Immature natural killer cell (primary cell): ENCODE measurements at regions not wholly inside any gene's neighbourhood (a gene's known extent, or its start where the extent isn't known, plus 50 kb on each side); places are given as distances from the start of the nearest gene placed in this dataset.

Source experiments
- DNase-seq, 3 donors: peaks; one replicate each; pipeline ENCODE4 v3.0.0; 2022; ENCODE audit warnings: mixed read lengths in 1 of 3
- H3K27ac Mint-ChIP-seq, 6 donors: one replicate each; pipeline ENCODE4 v1.8.0; 2020; ENCODE audit warnings: mixed read lengths in 6 of 6, mild to moderate bottlenecking in 5 of 6, inconsistent platforms in 4 of 6, moderate library complexity in 3 of 6
- H3K27me3 Mint-ChIP-seq, 3 donors: one replicate each; pipeline ENCODE4 v1.8.0; 2020 to 2021; ENCODE audit warnings: low read depth in 3 of 3, mild to moderate bottlenecking in 3 of 3, mixed read lengths in 3 of 3, moderate library complexity in 3 of 3, inconsistent platforms in 1 of 3
- H3K36me3 Mint-ChIP-seq, 3 donors: one replicate each; pipeline ENCODE4 v1.8.0; 2020; ENCODE audit warnings: mixed read lengths in 3 of 3, inconsistent platforms in 2 of 3, mild to moderate bottlenecking in 2 of 3
- H3K4me1 Mint-ChIP-seq, 2 donors: one replicate each; pipeline ENCODE4 v1.8.0; 2020; ENCODE audit warnings: inconsistent platforms in 2 of 2, mild to moderate bottlenecking in 2 of 2, mixed read lengths in 2 of 2, moderate library complexity in 1 of 2
- H3K4me3 Mint-ChIP-seq, 5 donors: one replicate each; pipeline ENCODE4 v1.8.0; 2020; ENCODE audit warnings: mild to moderate bottlenecking in 5 of 5, mixed read lengths in 5 of 5, inconsistent platforms in 3 of 5, moderate library complexity in 3 of 5
- H3K9me3 Mint-ChIP-seq, 6 donors: one replicate each; pipeline ENCODE4 v1.8.0; 2020; ENCODE audit warnings: mild to moderate bottlenecking in 6 of 6, mixed read lengths in 6 of 6, inconsistent platforms in 4 of 6, moderate library complexity in 3 of 6

DNA sequence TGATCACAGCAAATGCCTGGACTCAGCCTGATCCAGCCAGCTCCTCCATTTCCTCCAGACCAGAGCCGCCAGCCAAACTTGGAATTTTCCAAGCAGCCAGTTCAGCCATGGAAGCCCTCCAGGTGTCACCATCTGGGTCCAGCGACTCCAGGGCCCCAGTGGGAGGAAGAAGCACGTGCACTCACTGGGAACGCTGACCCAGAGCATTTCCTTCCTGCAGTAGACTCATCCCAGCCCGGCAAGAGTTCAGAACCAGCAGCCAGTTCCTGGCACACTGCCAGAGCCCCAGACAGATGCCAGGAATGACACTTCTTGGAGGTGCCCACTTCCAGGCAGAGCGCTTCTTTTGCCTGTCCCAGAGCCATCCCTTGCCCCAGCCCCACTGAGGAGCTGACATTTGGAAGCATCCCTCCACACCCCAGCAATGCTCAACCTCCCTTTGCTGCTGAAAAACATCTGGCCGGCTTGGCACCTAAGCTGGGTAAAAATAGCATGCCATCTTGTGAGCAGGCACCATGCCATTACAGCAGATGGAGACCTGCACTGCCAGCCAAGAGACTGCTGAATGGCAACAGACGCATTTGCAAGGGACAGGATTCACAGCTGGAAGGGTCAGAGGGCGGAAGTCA is 460.3 kb upstream of the PROK2 start:
- no peak for DNase-seq
- Mint-ChIP-seq H3K27ac (no peak overlapping the region), H3K27me3 (peaks cover 0 to 4% (median 1%) of the 10 kb centered on the region in 3 donors), H3K9me3 (no peaks in the 10 kb centered on the region), H3K4me1 (no peaks in the 10 kb centered on the region), H3K36me3 (no peaks in the 10 kb centered on the region), H3K4me3 (no peak overlapping the region)

DNA sequence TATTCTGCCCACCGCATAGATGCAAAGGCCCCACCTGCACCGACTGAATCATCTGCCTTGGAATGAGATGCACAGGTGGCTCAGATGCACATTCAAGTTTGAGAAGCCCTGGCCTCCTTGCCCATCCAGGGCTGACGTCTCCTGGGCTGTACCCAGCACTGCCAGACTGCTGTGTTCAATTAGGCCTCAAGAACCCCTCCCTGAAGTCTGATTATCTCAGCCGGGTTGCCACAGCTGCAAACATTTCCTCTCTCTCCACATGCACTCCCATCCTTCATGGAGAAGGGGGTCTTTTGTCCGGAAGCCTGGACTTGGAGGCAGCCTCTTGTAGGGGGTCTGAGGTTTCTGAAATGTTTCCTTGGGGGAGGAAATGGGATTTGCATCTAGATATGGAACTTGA is 459.4 kb upstream of the PROK2 start:
- no peak overlapping the region for H3K4me3 Mint-ChIP-seq
- H3K27me3 Mint-ChIP-seq, result peaks cover 0 to 6% (median 1%) of the 10 kb centered on the region in 3 donors
- H3K27ac Mint-ChIP-seq, result no peak overlapping the region
- no peaks in the 10 kb centered on the region for H3K36me3 Mint-ChIP-seq
- DNase-seq, result no peak
- H3K9me3 Mint-ChIP-seq, result no peaks in the 10 kb centered on the region
- no peaks in the 10 kb centered on the region for H3K4me1 Mint-ChIP-seq

DNA sequence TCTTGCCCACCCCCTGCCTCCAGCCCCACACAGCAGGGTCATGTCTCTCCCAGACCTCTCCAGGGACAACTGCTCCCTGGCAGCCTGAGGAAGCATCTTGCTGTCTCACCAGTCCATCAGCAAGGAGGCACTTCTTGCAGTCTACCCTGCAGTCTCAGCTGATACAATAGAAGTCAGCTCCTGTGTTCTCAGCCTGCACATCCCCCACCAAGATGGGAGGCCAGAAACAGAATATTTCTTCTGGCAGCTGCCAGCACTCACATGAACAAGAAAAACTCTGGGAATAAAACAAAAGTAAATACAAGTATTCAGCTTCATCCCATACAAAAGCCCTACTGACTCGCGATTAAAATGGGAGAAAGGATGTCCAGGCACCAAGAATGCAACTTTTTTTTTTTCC is 457.4 kb upstream of the PROK2 start:
- Mint-ChIP-seq H3K27ac (no peak overlapping the region), H3K4me3 (no peak overlapping the region), H3K36me3 (no peaks in the 10 kb centered on the region), H3K4me1 (no peaks in the 10 kb centered on the region), H3K27me3 (peaks cover 0 to 5% (median 1%) of the 10 kb centered on the region in 3 donors), H3K9me3 (no peaks in the 10 kb centered on the region)
- DNase-seq, result no peak

DNA sequence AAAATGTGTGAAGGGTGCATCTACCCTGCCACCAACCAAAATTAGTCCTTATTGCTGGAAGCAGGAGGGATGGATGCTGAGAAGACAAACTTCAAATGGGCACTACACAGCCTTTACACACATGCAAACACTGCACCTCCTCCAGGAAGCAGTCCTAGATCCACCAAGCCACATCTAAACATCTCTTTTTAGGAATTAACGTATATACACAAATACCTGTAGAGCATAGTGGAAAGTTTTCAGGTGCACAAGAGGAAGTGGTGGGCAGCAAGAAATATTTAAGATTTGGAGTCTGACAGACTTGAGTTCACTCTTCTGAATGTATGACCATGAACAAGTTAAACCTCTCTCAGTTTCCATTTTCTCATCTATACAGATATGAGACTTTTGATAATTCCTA is 456.6 kb upstream of the PROK2 start:
- Mint-ChIP-seq H3K27ac (no peak overlapping the region), H3K36me3 (no peaks in the 10 kb centered on the region), H3K4me3 (no peak overlapping the region), H3K27me3 (peaks cover 0 to 5% (median 1%) of the 10 kb centered on the region in 3 donors), H3K9me3 (no peaks in the 10 kb centered on the region), H3K4me1 (no peaks in the 10 kb centered on the region)
- no peak for DNase-seq

- no peaks in the 10 kb centered on the region for H3K9me3 Mint-ChIP-seq
- no peak overlapping the region for H3K4me3 Mint-ChIP-seq
- H3K4me1 Mint-ChIP-seq, result no peaks in the 10 kb centered on the region
- H3K27me3 Mint-ChIP-seq, result peaks cover 0 to 5% (median 0%) of the 10 kb centered on the region in 3 donors
- H3K36me3 Mint-ChIP-seq, result no peaks in the 10 kb centered on the region
- no peak overlapping the region for H3K27ac Mint-ChIP-seq
- no peak for DNase-seq
Measured at GRCh38 chr3:72240531-72240930, 455.6 kb upstream of the PROK2 start.

GRCh38 chr3:72238801-72239200 is 453.9 kb upstream of the PROK2 start:
- Mint-ChIP-seq H3K4me3 (no peak overlapping the region), H3K4me1 (no peaks in the 10 kb centered on the region), H3K9me3 (no peaks in the 10 kb centered on the region), H3K36me3 (no peaks in the 10 kb centered on the region), H3K27me3 (peaks cover 0 to 5% (median 0%) of the 10 kb centered on the region in 3 donors), H3K27ac (no peak overlapping the region)
- no peak for DNase-seq

DNA sequence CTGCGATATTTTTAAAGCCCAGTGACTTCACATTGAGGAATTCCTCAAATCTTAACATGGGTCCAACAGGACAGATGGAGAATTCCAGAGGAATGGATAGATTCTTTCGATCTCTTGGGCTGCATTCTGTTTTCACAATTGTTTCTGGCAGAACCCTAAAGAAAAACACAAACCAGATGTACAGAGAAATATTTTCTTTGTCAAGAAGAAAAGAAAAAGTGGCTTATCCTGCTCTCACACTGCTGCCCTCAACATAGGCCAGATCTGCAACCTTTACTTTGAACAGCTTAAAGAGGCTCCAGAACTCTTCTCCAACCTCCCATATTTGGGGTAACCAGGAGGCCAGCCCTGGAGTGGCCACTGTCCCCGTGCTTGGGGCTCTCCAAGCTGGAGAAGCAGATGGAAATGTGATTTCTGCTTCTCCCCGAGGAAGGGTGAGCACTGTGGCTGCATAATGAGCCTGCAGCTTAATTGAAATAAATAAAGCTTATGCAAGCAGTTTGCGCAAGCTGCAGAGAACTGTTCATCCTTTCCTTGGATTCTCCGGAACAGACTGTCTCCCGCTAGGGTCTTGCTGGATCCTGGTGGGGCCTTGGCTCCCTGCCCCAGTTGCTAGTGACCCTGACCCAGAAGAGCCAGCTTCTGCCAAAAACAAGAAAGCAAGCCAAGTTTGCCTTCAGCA is 453.2 kb upstream of the PROK2 start:
- Mint-ChIP-seq H3K4me1 (no peaks in the 10 kb centered on the region), H3K9me3 (no peaks in the 10 kb centered on the region), H3K27ac (no peak overlapping the region), H3K36me3 (no peaks in the 10 kb centered on the region), H3K4me3 (no peak overlapping the region), H3K27me3 (peaks cover 0 to 5% (median 0%) of the 10 kb centered on the region in 3 donors)
- DNase-seq, result no peak

- Mint-ChIP-seq H3K27ac (no peak overlapping the region), H3K9me3 (no peaks in the 10 kb centered on the region), H3K27me3 (peaks cover 0 to 5% (median 0%) of the 10 kb centered on the region in 3 donors), H3K4me1 (no peaks in the 10 kb centered on the region), H3K36me3 (no peaks in the 10 kb centered on the region), H3K4me3 (no peak overlapping the region)
- no peak for DNase-seq
Measured at GRCh38 chr3:72237679-72238009, 452.7 kb upstream of the PROK2 start.

- Mint-ChIP-seq H3K4me3 (no peak overlapping the region), H3K27me3 (peaks cover 0 to 1% (median 0%) of the 10 kb centered on the region in 3 donors), H3K36me3 (no peaks in the 10 kb centered on the region), H3K4me1 (no peaks in the 10 kb centered on the region), H3K9me3 (no peaks in the 10 kb centered on the region), H3K27ac (no peak overlapping the region)
- DNase-seq, result no peak
Measured at GRCh38 chr3:72234391-72234790, 449.4 kb upstream of the PROK2 start.

- Mint-ChIP-seq H3K4me1 (no peaks in the 10 kb centered on the region), H3K9me3 (no peaks in the 10 kb centered on the region), H3K27ac (no peak overlapping the region), H3K4me3 (no peak overlapping the region), H3K36me3 (no peaks in the 10 kb centered on the region), H3K27me3 (peaks cover 0 to 1% (median 0%) of the 10 kb centered on the region in 3 donors)
- DNase-seq, result no peak
Measured at GRCh38 chr3:72233571-72233970, 448.6 kb upstream of the PROK2 start.

GRCh38 chr3:72232777-72233176 is 447.8 kb upstream of the PROK2 start:
- no peak for DNase-seq
- no peak overlapping the region for H3K4me3 Mint-ChIP-seq
- H3K9me3 Mint-ChIP-seq, result peaks cover 0 to 2% (median 0%) of the 10 kb centered on the region in 6 donors
- H3K27me3 Mint-ChIP-seq, result peaks cover 0 to 2% (median 1%) of the 10 kb centered on the region in 3 donors
- no peak overlapping the region for H3K27ac Mint-ChIP-seq
- H3K4me1 Mint-ChIP-seq, result no peaks in the 10 kb centered on the region
- H3K36me3 Mint-ChIP-seq, result no peaks in the 10 kb centered on the region

GRCh38 chr3:72232331-72232730 is 447.4 kb upstream of the PROK2 start:
- no peak overlapping the region for H3K4me3 Mint-ChIP-seq
- DNase-seq, result no peak
- H3K4me1 Mint-ChIP-seq, result no peaks in the 10 kb centered on the region
- H3K27ac Mint-ChIP-seq, result no peak overlapping the region
- H3K9me3 Mint-ChIP-seq, result peaks cover 0 to 4% (median 0%) of the 10 kb centered on the region in 6 donors
- H3K36me3 Mint-ChIP-seq, result no peaks in the 10 kb centered on the region
- H3K27me3 Mint-ChIP-seq, result peaks cover 0 to 2% (median 1%) of the 10 kb centered on the region in 3 donors

GRCh38 chr3:72231439-72232196 is 446.7 kb upstream of the PROK2 start:
- H3K9me3 Mint-ChIP-seq, result peaks cover 0 to 7% (median 1%) of the 10 kb centered on the region in 6 donors
- no peaks in the 10 kb centered on the region for H3K4me1 Mint-ChIP-seq
- no peaks in the 10 kb centered on the region for H3K36me3 Mint-ChIP-seq
- H3K4me3 Mint-ChIP-seq, result no peak overlapping the region
- no peak overlapping the region for H3K27ac Mint-ChIP-seq
- DNase-seq, result no peak
- H3K27me3 Mint-ChIP-seq, result peaks cover 0 to 5% (median 4%) of the 10 kb centered on the region in 3 donors

- Mint-ChIP-seq H3K27me3 (peaks cover 0 to 8% (median 5%) of the 10 kb centered on the region in 3 donors), H3K9me3 (peaks cover 3 to 9% (median 5%) of the 10 kb centered on the region in 6 donors), H3K36me3 (peaks cover 0 to 3% (median 0%) of the 10 kb centered on the region in 3 donors), H3K4me3 (no peak overlapping the region), H3K4me1 (no peaks in the 10 kb centered on the region), H3K27ac (no peak overlapping the region)
- no peak for DNase-seq
Measured at GRCh38 chr3:72230774-72231379, 445.9 kb upstream of the PROK2 start.
